DMS 273 (cell line): ENCODE measurements at regions not wholly inside any gene's neighbourhood (a gene's known extent, or its start where the extent isn't known, plus 50 kb on each side); places are given as distances from the start of the nearest gene placed in this dataset.
"Not testable (repeated sequence)": the region's sequence is repeated elsewhere in the genome, so short reads cannot be mapped to it uniquely, and the experiment has no call there.

Experiments used
- DNase-seq: peaks from one replicate; lab custom pipeline; 2025; ENCODE audit not compliant: unreplicated experiment; lab: John Stamatoyannopoulos, UW

DNA sequence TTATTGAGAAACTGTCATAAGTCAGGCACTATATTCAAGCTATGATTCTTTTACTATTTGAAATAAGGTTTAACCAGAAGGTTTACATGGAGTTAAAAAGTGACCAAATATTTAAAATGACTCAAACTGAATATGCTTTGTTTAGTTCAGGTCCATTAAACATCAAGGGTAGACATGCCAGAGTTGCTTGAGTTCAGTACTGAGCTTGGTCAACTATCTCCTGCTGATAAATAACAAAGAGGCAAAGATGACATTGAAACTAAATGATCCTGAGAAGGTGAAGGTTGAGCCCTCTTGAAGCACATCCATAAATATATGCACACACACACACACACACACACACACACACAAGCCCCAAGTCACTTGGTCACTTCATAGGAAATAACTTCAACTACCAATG, 278.1 kb downstream of the ANKRD30B start:
- DNase-seq, result not testable (repeated sequence)

DNA sequence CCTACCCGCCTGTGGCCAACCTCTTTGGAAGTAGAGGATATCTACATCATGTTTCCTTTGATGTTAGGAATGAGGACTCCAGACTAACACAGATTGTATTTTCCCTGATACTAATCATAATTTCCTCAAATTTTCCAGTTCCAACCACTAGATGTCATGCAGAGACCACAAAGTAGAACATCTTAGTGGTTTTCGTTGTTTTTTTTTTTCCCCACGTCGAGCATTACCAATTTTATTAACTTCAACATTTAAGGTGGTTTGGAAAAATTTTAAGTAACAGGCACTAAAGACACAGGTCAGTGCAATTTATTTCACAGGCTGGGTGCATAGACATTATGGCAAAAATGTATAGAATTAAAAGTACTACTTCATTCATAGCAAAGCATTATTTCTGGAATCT, 280.1 kb downstream of the ANKRD30B start:
- peak; percentile 10 for DNase-seq

DNA sequence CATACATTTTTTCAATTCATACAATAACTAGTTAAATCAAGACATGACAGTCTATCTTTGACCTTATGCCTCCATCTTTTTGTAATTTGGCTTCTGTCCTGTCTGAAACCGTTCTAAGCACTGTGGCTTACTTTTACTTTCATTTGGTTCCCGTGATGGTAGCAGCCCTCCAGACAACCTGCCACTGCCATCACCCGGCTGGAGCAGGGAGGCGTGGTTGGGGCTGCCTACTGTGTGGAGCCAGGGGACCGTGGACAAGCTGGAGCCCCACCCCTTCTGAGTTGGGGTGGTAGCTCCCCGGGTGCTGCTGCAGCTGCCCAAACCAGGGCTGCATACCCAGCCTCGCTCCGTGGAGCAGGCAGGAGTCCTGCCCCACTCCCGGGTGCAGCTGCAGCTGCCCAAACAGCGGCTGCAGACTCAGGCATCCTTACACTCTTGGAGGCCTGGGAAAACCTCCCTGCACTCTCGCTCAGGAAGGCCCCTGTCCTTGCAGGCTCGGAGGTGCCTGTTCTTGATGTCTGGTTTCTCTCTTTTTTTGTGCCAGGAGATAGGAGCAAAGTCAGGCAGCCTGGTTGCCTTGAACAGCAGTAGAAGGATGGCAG, 312.4 kb downstream of the ANKRD30B start:
- DNase-seq, result not testable (repeated sequence)

- not testable (repeated sequence) for DNase-seq
These were observed 313.4 kb downstream of the ANKRD30B start for GRCh38 chr18:15061289-15061896.

DNA sequence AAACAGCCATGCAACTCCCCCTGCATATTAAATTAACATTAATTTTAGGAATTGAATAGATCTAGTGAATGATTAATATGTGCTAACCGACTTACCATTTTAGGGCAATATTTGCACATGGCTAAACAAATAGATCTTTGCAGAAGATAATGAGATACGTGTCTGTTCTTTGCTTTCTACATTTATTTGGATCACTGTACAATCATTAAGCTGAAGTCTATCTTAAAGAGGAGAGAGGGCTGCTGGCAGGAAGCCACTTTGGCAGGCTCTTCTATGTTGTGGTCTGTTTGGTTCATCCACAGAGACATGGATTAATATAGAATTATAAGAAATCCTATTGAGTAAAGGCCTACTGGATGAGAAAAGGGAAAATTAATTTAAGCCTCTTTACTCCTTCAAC, 318.5 kb downstream of the ANKRD30B start:
- DNase-seq, result not testable (repeated sequence)

DNA sequence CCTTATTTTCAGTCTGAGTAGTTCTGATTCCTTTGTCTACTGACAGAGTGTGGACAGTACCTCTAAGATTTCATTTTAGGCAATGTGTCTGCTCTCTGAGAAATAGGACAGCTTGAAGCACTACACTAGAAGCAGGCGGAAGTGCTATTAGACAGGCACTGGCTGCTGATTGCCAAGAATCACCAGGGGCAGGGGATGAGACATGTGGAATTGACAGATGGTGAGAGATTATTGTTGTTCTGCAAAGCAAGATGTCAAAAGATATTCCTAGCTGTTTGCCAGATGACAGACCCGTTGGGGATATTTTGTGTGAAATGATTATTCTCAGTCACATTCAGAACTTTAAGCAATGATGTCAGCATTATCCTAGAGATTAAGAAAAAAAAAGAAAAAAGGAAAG, 323.3 kb downstream of the ANKRD30B start:
- peak; percentile 92 for DNase-seq
